ENCODE measurements at regions not wholly inside any gene's neighbourhood (a gene's known extent, or its start where the extent isn't known, plus 50 kb on each side); places are given as distances from the start of the nearest gene placed in this dataset.
"Not testable (repeated sequence)": the region's sequence is repeated elsewhere in the genome, so short reads cannot be mapped to it uniquely, and the experiment has no call there.

- not testable (repeated sequence) for TF ChIP-seq EZH2 (IDR thresholded peaks at IDR 0.05; ENCODE audit: insufficient read depth, poor library complexity, severe bottlenecking); EZH2phosphoT487 (IDR thresholded peaks at IDR 0.05; ENCODE audit: insufficient read depth, low read depth)
Observed at GRCh38 chr20:1727303-1727702, 69.7 kb upstream of the SIRPG start.

Data from GM23248 (cell line).